Stimulated activated CD4-positive, alpha-beta T cell treated with anti-CD3 and anti-CD28 coated beads, Interleukin-15, amount 100 ng/mL, for 48 hours (primary cell): ENCODE measurements at regions not wholly inside any gene's neighbourhood (a gene's known extent, or its start where the extent isn't known, plus 50 kb on each side); places are given as distances from the start of the nearest gene placed in this dataset.
A peak's percentile ranks its signal among the peaks of the same experiment; 100 is the strongest.
"Not testable (repeated sequence)": the region's sequence is repeated elsewhere in the genome, so short reads cannot be mapped to it uniquely, and the experiment has no call there.

Experiments used
- DNase-seq, 2 donors: peaks; one replicate each; pipeline ENCODE4 v3.0.0-alpha.2; 2020; ENCODE audit warnings: low read depth in 2 of 2

- peak in 1 of 2 donors; percentile 1 for DNase-seq
Measured at GRCh38 chr5:96483878-96484277, 50.8 kb upstream of the PCSK1 start.

GRCh38 chr5:96487859-96488258 lies 54.8 kb upstream of the PCSK1 start:
- DNase-seq = no peak

DNA sequence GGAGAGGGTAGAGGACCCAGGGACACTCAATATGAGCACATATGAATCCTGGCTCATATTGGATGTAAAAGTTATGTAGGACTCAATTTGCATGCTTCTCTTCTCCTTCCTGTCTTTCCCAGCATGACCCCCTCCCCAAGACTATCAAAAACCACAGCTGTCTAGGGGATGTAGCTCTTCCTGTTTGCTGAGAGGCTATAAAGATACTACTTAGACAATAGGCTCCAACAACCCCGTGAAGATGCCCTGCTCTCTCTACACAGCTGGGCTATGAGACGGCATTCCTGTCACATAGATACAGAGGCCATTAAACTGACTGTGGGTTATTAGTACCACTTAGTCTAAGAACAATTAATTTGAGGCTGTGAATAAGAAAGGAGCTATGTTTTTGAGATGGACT lies 56.5 kb upstream of the PCSK1 start:
- no peak for DNase-seq

DNA sequence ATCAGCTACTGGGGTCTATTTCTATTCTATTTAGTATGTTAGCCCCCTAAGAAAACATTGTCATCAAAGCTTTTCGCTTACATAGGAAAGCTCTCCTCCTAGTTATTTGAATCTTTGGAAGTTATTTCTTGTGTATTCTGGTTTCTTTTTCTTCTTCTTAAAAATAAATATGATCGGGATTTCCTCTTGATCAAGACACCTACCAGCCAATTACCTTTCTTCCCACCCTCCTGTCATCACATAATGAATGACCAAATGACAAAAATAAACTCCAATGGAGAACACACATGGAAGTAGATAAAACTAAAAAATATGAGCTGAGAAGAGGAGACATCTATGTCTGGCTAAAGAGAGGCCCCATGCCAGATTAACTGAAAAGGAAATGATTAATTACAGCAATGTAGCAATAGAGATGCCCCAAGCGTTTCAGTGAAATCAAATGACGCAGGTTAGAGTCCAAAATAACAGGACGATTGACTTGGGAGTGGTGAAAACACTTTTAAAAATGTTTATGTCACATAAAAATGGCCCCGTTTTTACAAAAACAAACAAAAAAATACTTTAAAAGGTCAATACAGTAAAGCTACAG lies 59.5 kb upstream of the PCSK1 start:
- DNase-seq = no peak

DNA sequence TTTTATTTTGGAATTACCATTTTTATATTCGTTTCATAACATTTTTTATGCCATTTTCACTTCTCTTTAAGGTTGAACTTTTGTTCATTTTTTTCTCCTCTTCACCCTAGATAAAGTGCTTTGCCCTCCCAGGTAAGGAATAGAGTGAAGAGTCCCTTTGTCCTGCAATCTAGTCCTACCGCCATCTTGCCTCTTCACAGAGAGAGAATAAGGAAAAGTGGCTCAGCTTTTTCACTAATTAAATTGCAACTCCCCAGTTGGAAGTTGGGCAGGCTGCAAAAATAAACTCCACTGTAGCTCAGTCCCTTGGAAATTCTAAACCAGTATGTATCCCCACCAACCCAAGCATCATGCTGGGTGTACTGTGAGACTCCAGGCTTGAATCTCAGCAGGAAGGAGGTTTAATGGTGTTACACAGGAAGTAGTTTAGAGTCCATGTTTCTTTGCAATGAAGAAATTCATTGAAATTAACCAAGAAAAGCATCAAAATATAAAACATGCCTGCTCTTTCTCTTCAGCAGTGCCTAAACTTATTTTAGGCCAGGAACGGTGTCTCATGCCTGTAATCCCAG lies 60.3 kb upstream of the PCSK1 start:
- no peak for DNase-seq

- DNase-seq = not testable (repeated sequence)
Measured at GRCh38 chr5:96495412-96495811, 62.4 kb upstream of the PCSK1 start.

- DNase-seq = not testable (repeated sequence)
Measured at GRCh38 chr5:96497027-96497426, 64.0 kb upstream of the PCSK1 start.

GRCh38 chr5:96499753-96500345 lies 66.8 kb upstream of the PCSK1 start:
- no peak for DNase-seq

GRCh38 chr5:96501991-96502646 lies 69.1 kb upstream of the PCSK1 start:
- DNase-seq = no peak

DNA sequence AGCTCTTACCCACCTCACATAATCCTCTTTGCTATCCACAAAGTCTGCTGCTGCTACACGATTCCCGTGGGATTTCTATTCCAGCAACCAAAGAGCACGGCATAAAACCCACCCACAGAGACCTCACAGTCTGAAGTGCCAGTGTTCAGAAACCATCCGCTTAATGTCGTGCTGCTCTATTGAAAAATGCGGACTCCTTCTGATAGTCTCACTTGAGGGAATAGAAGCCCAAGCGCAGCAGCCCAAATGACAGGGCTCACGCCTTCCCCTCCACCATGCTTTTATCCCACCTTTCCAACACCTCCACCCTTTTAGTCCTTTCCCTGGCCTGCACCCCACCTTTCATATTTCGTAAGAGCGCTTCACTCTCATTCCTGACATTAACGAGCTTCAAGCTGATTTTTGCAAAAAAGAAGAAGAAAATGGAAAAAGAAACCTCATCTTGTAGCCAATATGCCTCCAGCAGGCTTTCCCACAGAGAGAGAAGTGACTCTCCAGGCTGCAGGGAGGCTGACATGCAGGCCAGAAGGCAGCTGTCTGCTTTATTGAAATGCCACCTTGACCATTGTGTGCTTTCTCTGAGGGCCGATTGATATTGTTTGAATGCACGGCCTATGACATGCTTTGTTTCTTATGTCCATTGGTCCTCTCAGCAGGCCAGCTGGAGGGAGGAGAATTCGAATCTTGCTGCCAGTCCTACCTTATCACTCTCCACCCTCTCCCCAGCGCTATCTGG lies 70.6 kb upstream of the PCSK1 start:
- DNase-seq = no peak

DNA sequence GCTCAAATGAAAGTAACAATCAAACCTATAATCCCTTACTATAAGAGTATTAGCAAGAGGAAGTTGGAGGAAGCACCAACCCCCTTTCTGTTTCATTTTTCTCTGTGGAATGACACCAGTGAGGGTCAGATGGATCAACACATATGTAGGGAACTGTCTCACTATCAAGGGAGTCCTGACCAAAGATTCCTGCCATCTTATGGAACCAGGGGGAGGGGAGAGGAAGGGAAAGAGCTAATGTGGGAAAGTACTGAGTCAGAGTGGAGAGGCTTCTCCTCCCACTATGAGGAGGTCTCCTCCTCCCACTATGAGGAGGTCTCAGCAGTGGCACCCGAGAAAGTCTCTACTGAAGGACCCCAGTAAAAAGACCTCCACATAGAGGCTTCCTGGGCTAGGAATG lies 73.3 kb upstream of the PCSK1 start:
- no peak for DNase-seq

- no peak for DNase-seq
Measured at GRCh38 chr5:96506866-96507527, 73.9 kb upstream of the PCSK1 start.

- DNase-seq = no peak
Measured at GRCh38 chr5:96509316-96509715, 76.3 kb upstream of the PCSK1 start.

DNA sequence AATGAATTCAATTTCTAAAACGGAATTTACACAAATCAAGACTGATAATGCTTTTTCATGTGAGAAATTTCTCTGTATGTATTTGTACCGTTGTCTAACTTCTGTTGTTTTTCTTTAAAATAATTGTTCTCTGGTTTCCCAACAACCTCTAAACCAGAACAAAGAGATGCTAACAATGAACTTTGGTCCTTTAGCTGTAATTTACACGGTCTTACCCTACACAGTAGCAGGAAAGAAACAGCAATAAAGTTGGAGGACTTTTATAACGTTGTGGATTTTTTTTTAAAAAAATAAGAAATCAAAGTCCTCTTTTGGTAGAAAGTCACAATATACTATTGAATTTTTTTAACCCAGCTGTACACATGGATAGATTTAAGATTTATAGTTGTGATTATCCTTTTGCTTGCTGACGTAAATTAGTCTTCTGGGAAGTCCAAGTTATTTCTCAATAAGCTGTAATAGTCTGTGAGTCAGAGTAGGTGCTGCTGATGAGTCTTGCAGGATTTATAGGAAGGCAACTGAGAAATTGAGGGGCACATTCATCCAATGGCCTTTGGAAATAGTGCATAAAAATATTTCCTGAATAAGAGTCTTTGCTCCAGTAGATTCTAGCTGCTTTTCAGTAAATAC lies 76.8 kb upstream of the PCSK1 start:
- DNase-seq = no peak

GRCh38 chr5:96516631-96517071 lies 83.6 kb upstream of the PCSK1 start:
- DNase-seq = no peak

DNA sequence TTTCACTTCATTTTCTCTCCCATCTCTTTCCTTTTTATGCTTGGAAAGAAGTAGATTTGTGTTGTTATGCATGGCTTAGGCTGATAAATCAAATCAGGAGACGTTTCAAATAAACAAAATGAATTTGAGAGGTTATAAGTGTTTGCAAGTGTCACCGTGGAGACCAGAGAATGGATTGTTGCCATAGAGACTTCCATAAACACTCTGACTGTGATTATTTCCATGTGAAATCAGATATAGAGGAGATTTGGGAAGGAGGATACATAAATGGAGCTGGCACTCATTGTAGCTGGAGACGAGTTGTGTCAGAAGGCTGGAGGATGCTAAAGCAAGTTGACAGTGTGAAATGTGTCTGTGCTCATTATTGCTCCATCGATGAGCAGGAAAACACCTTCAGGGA lies 84.2 kb upstream of the PCSK1 start:
- DNase-seq = no peak

DNA sequence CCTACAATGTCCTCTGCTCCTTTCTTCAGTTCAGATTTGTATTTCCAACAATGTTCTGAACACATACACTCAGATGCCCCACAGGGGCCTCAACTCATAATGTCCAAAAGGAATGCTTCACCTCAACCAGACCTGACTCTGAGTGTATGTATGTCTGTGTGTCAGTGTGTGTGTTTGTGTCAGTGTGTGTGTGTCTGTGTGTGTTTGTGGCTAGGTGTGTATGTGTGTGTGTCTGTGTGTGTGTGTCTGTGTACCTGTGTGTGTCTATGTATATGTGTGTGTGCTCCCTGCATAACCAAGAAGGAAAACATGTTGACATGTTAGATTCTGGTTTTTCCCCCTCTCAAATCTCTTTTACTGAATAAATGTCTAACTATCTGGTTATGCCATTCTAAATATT lies 87.3 kb upstream of the PCSK1 start:
- no peak for DNase-seq

GRCh38 chr5:96522635-96523355 lies 89.7 kb upstream of the PCSK1 start:
- no peak for DNase-seq

DNA sequence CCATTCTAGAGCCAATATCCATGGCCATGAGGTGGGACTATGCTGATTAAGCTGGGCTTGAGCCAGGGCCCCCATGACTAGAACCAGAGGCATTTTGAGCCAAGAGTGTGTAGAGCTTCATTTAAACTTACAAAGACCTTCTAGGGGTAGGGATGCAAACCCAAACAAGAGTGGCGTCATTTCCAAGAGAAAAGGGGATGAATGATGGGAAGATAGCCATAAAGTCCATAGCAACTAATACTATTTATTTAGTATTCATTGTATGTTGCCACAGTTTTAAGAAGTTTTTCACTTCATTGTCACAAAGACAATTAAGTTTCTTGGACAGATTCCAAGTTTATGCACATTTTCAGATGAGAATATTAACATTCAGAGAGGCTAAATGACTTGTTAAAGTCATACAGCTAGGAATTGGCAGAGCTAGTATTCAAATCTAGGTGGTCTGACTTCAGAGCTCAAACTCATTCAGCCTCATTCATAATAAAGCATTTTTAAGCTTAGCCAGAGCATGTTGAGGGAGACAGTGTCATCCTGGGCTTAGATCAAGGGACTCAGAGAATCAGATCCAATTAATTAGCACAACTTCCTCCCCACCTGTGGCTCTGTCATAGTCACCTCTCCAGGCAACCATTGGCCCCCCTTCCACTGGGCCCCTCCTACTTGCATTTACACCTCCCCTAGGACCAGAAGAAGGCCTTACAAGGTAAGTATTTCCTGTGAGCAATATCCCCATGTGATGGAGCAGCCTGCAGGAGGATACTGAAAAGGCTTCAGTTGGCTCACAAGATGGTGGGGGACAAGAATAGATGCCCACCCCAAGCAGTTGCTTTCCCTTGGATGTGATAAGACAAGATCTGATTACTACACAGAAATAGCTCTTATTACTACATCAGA lies 95.0 kb upstream of the PCSK1 start:
- no peak for DNase-seq
